NCI-H2081 (cell line): ENCODE measurements at regions not wholly inside any gene's neighbourhood (a gene's known extent, or its start where the extent isn't known, plus 50 kb on each side); places are given as distances from the start of the nearest gene placed in this dataset.

Experiments used
- DNase-seq, 2 experiments: peaks; one replicate each; lab custom pipeline; 2025; lab: John Stamatoyannopoulos, UW

DNA sequence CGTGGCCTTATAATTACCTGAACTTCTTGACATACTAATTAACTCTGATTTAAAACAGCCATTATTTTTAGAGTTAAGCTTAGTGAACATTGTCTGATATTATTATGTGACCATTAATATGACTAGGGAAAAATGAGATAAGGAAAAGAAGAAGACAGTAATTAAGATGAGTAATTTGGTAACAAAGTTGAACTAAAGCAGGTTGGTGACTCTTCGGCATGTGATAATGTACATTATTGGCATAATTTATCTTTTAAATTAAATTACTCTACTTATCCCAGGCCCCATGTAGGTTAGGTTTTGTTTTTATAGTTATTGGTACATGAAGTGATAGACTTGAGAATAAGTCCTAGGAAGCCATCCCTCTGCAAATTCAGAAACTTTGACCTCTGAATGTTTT lies 249.7 kb upstream of the CFAP20DC start:
- DNase-seq: no peak

DNA sequence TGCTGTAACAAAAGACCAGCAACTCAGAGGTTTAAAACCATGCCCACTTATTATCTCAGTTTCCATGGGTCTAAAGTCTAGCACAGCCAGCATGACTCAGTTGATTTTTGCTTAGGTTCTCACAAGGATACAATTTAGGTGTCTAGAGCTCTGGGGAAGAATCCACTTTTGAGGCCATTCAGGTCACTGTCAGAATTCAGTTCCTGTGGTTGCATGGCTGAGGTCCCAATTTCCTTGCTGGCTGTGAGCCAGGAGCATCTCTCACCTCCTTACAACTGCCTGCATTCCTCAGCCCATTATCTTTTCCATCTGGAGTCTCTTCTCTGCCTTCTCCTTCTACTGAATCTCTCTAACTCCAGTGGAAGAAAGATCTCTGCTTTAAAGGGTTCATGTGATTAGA lies 240.5 kb upstream of the CFAP20DC start:
- no peak for DNase-seq

- peak in 1 of 2 experiments; percentile 8 for DNase-seq
These were observed 240.0 kb upstream of the CFAP20DC start for GRCh38 chr3:59289831-59290230.

DNA sequence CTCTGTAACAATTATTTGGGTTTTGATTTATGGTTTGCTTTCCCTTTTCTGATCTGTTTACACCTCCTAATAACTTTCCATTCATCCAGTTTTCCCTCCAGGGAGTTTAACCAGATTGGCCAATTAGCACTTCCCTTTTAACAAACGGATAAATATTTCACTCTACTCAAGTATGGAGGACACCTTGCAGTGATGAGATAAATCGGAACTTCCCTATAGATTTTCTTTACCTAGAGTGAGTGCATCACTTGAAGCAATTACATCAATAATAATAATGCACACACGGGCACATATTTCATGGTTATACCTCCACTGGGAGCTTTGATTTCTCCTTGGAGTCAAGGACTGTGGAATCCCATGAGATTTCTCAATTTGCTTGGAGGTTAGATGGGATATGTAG lies 239.1 kb upstream of the CFAP20DC start:
- no peak for DNase-seq

- DNase-seq: no peak
These were observed 237.1 kb upstream of the CFAP20DC start for GRCh38 chr3:59286791-59287531.

DNA sequence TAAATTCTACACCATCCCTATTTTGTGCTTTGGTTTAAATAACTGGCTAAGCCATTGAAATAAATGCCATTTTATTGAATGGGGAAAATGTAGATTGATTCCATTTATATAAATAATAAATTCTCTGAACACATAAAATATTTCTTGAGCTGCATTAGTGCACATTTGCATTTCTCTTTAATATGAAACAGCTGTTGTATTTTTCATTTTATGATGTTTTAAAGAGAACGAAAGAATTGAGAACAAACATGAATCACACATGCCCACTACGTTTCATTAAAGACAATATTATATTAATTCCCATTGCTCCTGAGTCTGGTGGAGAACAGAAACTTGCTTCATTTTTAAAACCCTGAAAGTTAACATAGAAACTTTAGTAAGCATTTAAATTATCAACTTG lies 235.7 kb upstream of the CFAP20DC start:
- no peak for DNase-seq

- no peak for DNase-seq
These were observed 235.1 kb upstream of the CFAP20DC start for GRCh38 chr3:59284926-59285325.

- no peak for DNase-seq
These were observed 230.3 kb upstream of the CFAP20DC start for GRCh38 chr3:59280113-59280512.

- no peak for DNase-seq
These were observed 228.0 kb upstream of the CFAP20DC start for GRCh38 chr3:59277816-59278215.

DNA sequence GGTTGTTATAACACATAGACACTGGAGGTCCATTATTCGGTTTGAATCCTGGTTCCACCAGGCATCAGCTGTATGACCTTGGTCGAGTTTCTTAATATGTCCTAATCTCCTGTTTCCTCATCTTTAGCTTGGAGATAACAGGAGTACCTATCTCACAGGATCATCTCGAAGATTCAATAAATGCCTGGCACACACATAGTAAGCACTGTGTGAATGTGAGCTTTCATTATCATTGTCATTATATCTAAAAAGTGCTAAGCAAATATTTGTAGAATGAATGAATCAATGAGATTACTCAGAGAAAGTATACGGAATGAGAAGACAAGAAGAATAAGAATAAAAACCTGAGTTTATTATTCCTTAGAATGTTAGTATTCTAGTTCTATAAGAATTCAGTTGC lies 227.4 kb upstream of the CFAP20DC start:
- no peak for DNase-seq

GRCh38 chr3:59273976-59274375 lies 224.2 kb upstream of the CFAP20DC start:
- DNase-seq: no peak

- DNase-seq: no peak
These were observed 222.1 kb upstream of the CFAP20DC start for GRCh38 chr3:59271971-59272370.

DNA sequence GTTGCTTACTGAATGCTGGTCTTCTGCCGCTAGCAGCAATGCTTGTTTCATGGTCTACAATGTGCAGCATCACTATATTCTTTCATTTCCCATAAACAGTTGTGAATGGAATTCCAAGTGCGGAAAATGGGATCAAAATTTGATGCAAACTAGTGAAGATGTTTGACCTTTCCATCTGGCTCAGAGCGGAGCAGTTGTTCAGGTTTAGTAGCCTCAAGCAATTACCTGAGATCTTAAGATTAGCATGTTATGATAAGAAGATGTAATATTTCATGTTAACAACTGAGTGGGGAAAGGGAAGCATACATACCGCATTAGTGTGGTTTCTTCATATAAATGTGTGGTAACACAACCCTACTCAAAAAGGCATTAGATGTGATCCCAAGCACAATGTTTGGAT lies 221.1 kb upstream of the CFAP20DC start:
- no peak for DNase-seq

GRCh38 chr3:59270209-59270608 lies 220.4 kb upstream of the CFAP20DC start:
- DNase-seq: no peak

- no peak for DNase-seq
These were observed 218.3 kb upstream of the CFAP20DC start for GRCh38 chr3:59268170-59268569.

DNA sequence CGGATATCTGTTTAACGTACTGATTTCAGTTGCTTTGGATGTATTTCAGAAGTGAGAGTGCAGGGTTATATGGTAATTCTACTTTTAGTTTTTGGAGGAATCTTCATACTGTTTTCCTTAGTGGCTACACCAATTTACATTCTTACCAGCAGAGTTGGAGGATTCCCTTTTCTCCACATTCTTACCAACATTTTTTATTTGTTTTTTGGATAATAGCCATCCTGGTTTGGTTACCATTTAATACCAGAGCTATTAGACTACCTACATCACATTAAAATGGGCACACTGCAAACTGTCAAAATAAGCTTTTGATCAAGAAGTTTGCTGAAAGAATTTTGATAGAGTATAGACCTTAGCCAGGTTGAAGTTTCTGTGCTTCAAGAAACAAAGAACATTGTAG lies 217.2 kb upstream of the CFAP20DC start:
- no peak for DNase-seq

DNA sequence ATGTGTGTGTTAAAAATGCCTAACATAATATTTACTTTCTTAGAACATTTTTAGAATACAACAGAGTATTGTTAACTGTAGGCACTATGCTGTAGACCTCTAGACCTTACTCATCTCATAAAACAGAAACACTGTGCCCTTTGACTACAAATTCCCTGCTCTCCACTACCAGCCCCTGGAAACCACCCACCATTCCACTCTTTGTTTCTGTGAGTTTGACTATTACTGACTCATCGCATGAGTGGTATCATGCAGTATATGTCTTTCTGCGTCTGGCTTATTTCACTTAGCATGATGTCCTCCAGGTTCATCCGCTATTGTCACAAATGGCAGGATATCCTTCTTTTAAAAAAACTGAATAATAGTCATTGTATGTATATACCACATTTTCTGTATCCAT lies 216.7 kb upstream of the CFAP20DC start:
- DNase-seq: no peak

DNA sequence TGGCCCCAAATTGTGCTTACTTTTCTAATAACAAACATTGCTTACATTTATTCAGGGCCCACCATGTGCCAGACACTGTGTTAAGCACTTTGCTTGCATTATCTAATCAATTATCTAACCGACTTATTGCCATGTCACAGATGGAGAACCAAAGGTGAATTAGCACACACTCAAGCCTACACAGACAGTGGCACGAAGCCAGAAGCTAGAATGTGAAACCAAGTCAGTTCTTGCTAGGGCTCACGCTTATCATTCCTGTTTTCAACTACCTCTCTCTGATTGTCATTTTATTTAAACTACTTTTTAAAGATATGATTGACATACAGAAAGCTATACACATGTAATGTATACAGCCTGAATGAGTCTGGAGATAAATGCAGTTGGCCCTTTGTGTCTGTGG lies 215.7 kb upstream of the CFAP20DC start:
- no peak for DNase-seq

DNA sequence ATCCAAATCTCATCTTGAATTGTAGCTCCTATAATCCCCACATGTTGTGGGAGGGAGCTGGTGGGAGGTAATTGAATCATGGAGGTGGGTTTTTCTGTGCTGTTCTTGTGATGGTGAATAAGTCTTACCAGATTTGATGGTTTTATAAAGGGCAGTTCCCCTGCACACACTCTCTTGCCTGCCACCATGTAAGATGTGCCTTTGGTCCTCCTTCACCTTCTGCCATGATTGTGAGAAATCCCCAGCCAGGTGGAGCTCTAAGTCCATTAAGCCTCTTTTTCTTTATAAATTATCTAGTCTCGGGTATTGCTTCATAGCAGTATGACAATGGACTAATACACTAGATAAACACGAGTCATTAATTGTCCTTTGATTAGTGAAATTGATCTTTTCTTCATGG lies 214.5 kb upstream of the CFAP20DC start:
- DNase-seq: no peak

DNA sequence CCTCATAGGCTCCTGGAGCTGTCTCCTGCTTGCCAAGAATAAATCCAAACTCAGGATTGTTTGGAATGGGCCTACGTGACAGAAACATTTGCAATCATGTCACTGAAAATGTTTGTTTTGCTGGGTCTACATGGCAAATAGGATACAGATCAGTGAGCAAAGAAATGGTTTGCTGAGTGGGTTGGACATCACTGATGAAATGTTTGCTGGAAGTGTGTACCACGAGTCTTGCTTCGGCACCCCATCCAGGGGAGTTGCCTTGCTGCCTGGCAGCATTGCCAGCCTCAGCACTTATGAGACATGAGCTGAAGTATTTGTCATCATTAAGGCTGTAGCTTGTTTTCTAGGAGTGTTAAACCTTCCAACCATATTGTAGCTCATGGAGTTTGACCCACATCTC lies 213.3 kb upstream of the CFAP20DC start:
- no peak for DNase-seq

DNA sequence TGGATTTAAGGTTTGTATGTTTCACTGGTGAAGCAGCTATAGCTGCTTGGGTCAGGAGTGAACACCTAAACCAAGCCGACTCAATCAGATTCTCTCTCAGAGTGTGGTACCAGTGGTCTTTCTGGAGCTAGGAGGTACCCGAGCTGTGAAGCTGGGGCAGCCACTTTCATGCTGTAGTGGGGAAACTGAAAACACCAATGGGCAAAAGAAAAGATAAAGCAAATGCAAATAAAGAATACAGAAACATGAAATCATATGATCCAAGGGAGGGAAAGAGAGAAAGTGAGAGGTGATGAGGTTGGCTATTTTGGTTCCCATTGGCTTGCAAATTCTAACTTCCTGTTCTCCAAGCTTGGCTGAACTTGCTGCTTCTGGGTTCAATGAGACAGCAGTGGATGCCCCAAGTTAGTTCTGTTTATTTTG lies 212.3 kb upstream of the CFAP20DC start:
- no peak for DNase-seq

- DNase-seq: no peak
These were observed 211.2 kb upstream of the CFAP20DC start for GRCh38 chr3:59261009-59261408.

GRCh38 chr3:59258550-59259260 lies 208.9 kb upstream of the CFAP20DC start:
- no peak for DNase-seq

- DNase-seq: no peak
These were observed 207.7 kb upstream of the CFAP20DC start for GRCh38 chr3:59257506-59257905.
